HG03575 (cell line): ENCODE measurements at regions not wholly inside any gene's neighbourhood (a gene's known extent, or its start where the extent isn't known, plus 50 kb on each side); places are given as distances from the start of the nearest gene placed in this dataset.

Experiments used
- ATAC-seq: cut with Tn5 transposase; IDR thresholded peaks from one replicate; pipeline ENCODE4 v1.9.1; 2021; ENCODE audit not compliant: unreplicated experiment, insufficient number of reproducible peaks, low FRiP score; ENCODE audit errors: extremely low read depth

- no peak for ATAC-seq
Measured at GRCh38 chr9:26067608-26068007, 389.4 kb upstream of the TUSC1 start.

- ATAC-seq, result no peak
Measured at GRCh38 chr9:26066237-26066636, 388.0 kb upstream of the TUSC1 start.

GRCh38 chr9:26061948-26062575, 383.8 kb upstream of the TUSC1 start:
- ATAC-seq, result no peak

GRCh38 chr9:26058111-26058895, 380.1 kb upstream of the TUSC1 start:
- no peak for ATAC-seq

GRCh38 chr9:26057050-26057449, 378.8 kb upstream of the TUSC1 start:
- ATAC-seq, result no peak

GRCh38 chr9:26054600-26055520, 376.6 kb upstream of the TUSC1 start:
- no peak for ATAC-seq

GRCh38 chr9:26053954-26054353, 375.7 kb upstream of the TUSC1 start:
- ATAC-seq, result no peak

- no peak for ATAC-seq
Measured at GRCh38 chr9:26043431-26043830, 365.2 kb upstream of the TUSC1 start.

GRCh38 chr9:26034786-26035185, 356.5 kb upstream of the TUSC1 start:
- ATAC-seq, result no peak

GRCh38 chr9:26033336-26033735, 355.1 kb upstream of the TUSC1 start:
- no peak for ATAC-seq

GRCh38 chr9:26026423-26027100, 348.3 kb upstream of the TUSC1 start:
- ATAC-seq, result no peak

- ATAC-seq, result no peak
Measured at GRCh38 chr9:26013199-26013598, 335.0 kb upstream of the TUSC1 start.

- no peak for ATAC-seq
Measured at GRCh38 chr9:26012797-26013196, 334.6 kb upstream of the TUSC1 start.

- ATAC-seq, result no peak
Measured at GRCh38 chr9:25994605-25995004, 316.4 kb upstream of the TUSC1 start.

GRCh38 chr9:25990376-25990775, 312.1 kb upstream of the TUSC1 start:
- ATAC-seq, result no peak

GRCh38 chr9:25975667-25976066, 297.4 kb upstream of the TUSC1 start:
- no peak for ATAC-seq

- ATAC-seq, result no peak
Measured at GRCh38 chr9:25964239-25964638, 286.0 kb upstream of the TUSC1 start.

- ATAC-seq, result no peak
Measured at GRCh38 chr9:25960178-25960577, 281.9 kb upstream of the TUSC1 start.

- ATAC-seq, result no peak
Measured at GRCh38 chr9:25954209-25954608, 276.0 kb upstream of the TUSC1 start.
